HL-60 (cell line): ENCODE measurements at regions not wholly inside any gene's neighbourhood (a gene's known extent, or its start where the extent isn't known, plus 50 kb on each side); places are given as distances from the start of the nearest gene placed in this dataset.

ENCODE experiments used
- DNase-seq, 2 experiments: peaks; one replicate each; pipeline ENCODE4 v3.0.0-alpha.2; 2010 to 2020; ENCODE audit warnings: low read depth in 1 of 2, low spot score in 1 of 2
- H3K27ac ChIP-seq: fragments of 250-450 bp; sonication (Bioruptor Pico); replicated peaks from 2 replicates; pipeline ENCODE4 v1.5.1; 2020; ENCODE audit warnings: mild to moderate bottlenecking, moderate library complexity
- H3K27me3 ChIP-seq: fragments of 250-450 bp; sonication (Bioruptor Pico); 2 replicates; pipeline ENCODE4 v1.5.1; 2021; ENCODE audit warnings: mild to moderate bottlenecking, moderate library complexity; ENCODE audit not compliant: insufficient read depth, poor library complexity, severe bottlenecking
- H3K4me3 ChIP-seq: replicated peaks from 2 replicates; pipeline ENCODE4 v1.5.1; 2011; ENCODE audit warnings: mild to moderate bottlenecking, control low read depth, low read length; ENCODE audit not compliant: insufficient read depth
- CTCF ChIP-seq: IDR thresholded peaks from one replicate; pipeline ENCODE4 v1.5.1; 2011; ENCODE audit warnings: low read length, control low read depth, inconsistent platforms; ENCODE audit not compliant: insufficient read depth
- GABPA ChIP-seq: IDR thresholded peaks from 2 replicates; pipeline ENCODE4 v1.6.1; 2012; ENCODE audit warnings: low read depth
- POLR2AphosphoS5 ChIP-seq: IDR thresholded peaks from 2 replicates; pipeline ENCODE4 v1.6.1; 2012; ENCODE audit warnings: low read depth
- REST ChIP-seq: IDR thresholded peaks from 2 replicates; pipeline ENCODE4 v1.6.1; 2012; ENCODE audit warnings: low read depth; ENCODE audit not compliant: insufficient replicate concordance
- SPI1 ChIP-seq: IDR thresholded peaks from 2 replicates; pipeline ENCODE4 v1.6.1; 2012; ENCODE audit warnings: low read depth, mild to moderate bottlenecking, borderline replicate concordance

GRCh38 chr4:58477950-58478349 is 1367.8 kb upstream of the IGFBP7 start:
- Histone ChIP-seq H3K27ac (no peak overlapping the region), H3K27me3 (no peaks in the 10 kb centered on the region), H3K4me3 (no peak overlapping the region)
- no peak for TF ChIP-seq REST
- no peak for TF ChIP-seq CTCF
- no peak for TF ChIP-seq SPI1
- TF ChIP-seq POLR2AphosphoS5: no peak
- no peak for TF ChIP-seq GABPA
- DNase-seq: no peak

- no peak overlapping the region for H3K27ac ChIP-seq
- no peak overlapping the region for H3K4me3 ChIP-seq
- no peak for DNase-seq
- H3K27me3 ChIP-seq: no peaks in the 10 kb centered on the region
- TF ChIP-seq REST (no peak), GABPA (no peak), CTCF (no peak), POLR2AphosphoS5 (no peak), SPI1 (no peak)
These were observed 1367.3 kb upstream of the IGFBP7 start for GRCh38 chr4:58477513-58477912.

- no peak for DNase-seq
- no peak overlapping the region for H3K27ac ChIP-seq
- TF ChIP-seq POLR2AphosphoS5: no peak
- no peak for TF ChIP-seq REST
- no peak for TF ChIP-seq GABPA
- no peak for TF ChIP-seq SPI1
- no peak for TF ChIP-seq CTCF
- H3K27me3 ChIP-seq: no peaks in the 10 kb centered on the region
- H3K4me3 ChIP-seq: no peak overlapping the region
These were observed 1364.9 kb upstream of the IGFBP7 start for GRCh38 chr4:58475097-58475496.
